Glutamatergic neuron (in vitro differentiated cells): ENCODE measurements at regions not wholly inside any gene's neighbourhood (a gene's known extent, or its start where the extent isn't known, plus 50 kb on each side); places are given as distances from the start of the nearest gene placed in this dataset.

Experiments
- DNase-seq: peaks from one replicate; pipeline ENCODE4 v3.0.0; 2022
- H3K27ac Mint-ChIP-seq: one replicate; pipeline ENCODE4 v1.8.0; 2020; ENCODE audit warnings: mild to moderate bottlenecking, mixed read lengths, inconsistent platforms; ENCODE audit not compliant: unreplicated experiment
- H3K27me3 Mint-ChIP-seq: one replicate; pipeline ENCODE4 v1.8.0; 2020; ENCODE audit warnings: mild to moderate bottlenecking, moderate library complexity, mixed read lengths, inconsistent platforms; ENCODE audit not compliant: unreplicated experiment
- H3K36me3 Mint-ChIP-seq: one replicate; pipeline ENCODE4 v1.8.0; 2020; ENCODE audit warnings: mild to moderate bottlenecking, mixed read lengths, inconsistent platforms; ENCODE audit not compliant: unreplicated experiment
- H3K4me1 Mint-ChIP-seq: one replicate; pipeline ENCODE4 v1.8.0; 2020; ENCODE audit warnings: mild to moderate bottlenecking, low read depth, mixed read lengths, inconsistent platforms; ENCODE audit not compliant: unreplicated experiment
- H3K4me3 Mint-ChIP-seq: one replicate; pipeline ENCODE4 v1.8.0; 2020; ENCODE audit warnings: mild to moderate bottlenecking, mixed read lengths, inconsistent platforms; ENCODE audit not compliant: unreplicated experiment
- H3K9me3 Mint-ChIP-seq: one replicate; pipeline ENCODE4 v1.8.0; 2020; ENCODE audit warnings: mild to moderate bottlenecking, moderate library complexity, mixed read lengths, inconsistent platforms; ENCODE audit not compliant: unreplicated experiment
- CTCF ChIP-seq: fragments of 200-600 bp; sonication (generic); IDR thresholded peaks from one replicate; pipeline ENCODE4 v1.5.0; 2021; ENCODE audit not compliant: partially characterized antibody, unreplicated experiment

- H3K4me1 Mint-ChIP-seq, result peaks cover 3% of the 10 kb centered on the region
- no peak for DNase-seq
- H3K36me3 Mint-ChIP-seq, result no peaks in the 10 kb centered on the region
- no peaks in the 10 kb centered on the region for H3K27me3 Mint-ChIP-seq
- H3K4me3 Mint-ChIP-seq, result no peak overlapping the region
- no peaks in the 10 kb centered on the region for H3K9me3 Mint-ChIP-seq
- H3K27ac Mint-ChIP-seq, result no peak overlapping the region
- no peak for TF ChIP-seq CTCF
Measured at GRCh38 chr5:167971706-167972105, 319.7 kb upstream of the WWC1 start.

- no peaks in the 10 kb centered on the region for H3K27me3 Mint-ChIP-seq
- H3K27ac Mint-ChIP-seq, result no peak overlapping the region
- no peak for DNase-seq
- TF ChIP-seq CTCF, result no peak
- H3K9me3 Mint-ChIP-seq, result no peaks in the 10 kb centered on the region
- H3K4me1 Mint-ChIP-seq, result no peaks in the 10 kb centered on the region
- no peaks in the 10 kb centered on the region for H3K36me3 Mint-ChIP-seq
- no peak overlapping the region for H3K4me3 Mint-ChIP-seq
Measured at GRCh38 chr5:167973126-167973525, 318.3 kb upstream of the WWC1 start.

GRCh38 chr5:167984951-167985350, 306.5 kb upstream of the WWC1 start:
- no peak for TF ChIP-seq CTCF
- no peak overlapping the region for H3K27ac Mint-ChIP-seq
- H3K4me3 Mint-ChIP-seq, result no peak overlapping the region
- peaks cover 9% of the 10 kb centered on the region for H3K27me3 Mint-ChIP-seq
- no peaks in the 10 kb centered on the region for H3K9me3 Mint-ChIP-seq
- DNase-seq, result no peak
- H3K36me3 Mint-ChIP-seq, result peaks cover 4% of the 10 kb centered on the region
- peaks cover 9% of the 10 kb centered on the region for H3K4me1 Mint-ChIP-seq

GRCh38 chr5:167985373-167985772, 306.1 kb upstream of the WWC1 start:
- H3K4me3 Mint-ChIP-seq, result no peak overlapping the region
- no peak for DNase-seq
- H3K9me3 Mint-ChIP-seq, result no peaks in the 10 kb centered on the region
- no peak overlapping the region for H3K27ac Mint-ChIP-seq
- H3K27me3 Mint-ChIP-seq, result peaks cover 4% of the 10 kb centered on the region
- peaks cover 9% of the 10 kb centered on the region for H3K4me1 Mint-ChIP-seq
- no peak for TF ChIP-seq CTCF
- H3K36me3 Mint-ChIP-seq, result peaks cover 4% of the 10 kb centered on the region

GRCh38 chr5:167987490-167988280, 303.8 kb upstream of the WWC1 start:
- no peak for TF ChIP-seq CTCF
- DNase-seq, result no peak
- Mint-ChIP-seq H3K4me3 (no peak overlapping the region), H3K9me3 (no peaks in the 10 kb centered on the region), H3K27ac (no peak overlapping the region), H3K27me3 (peaks cover 1% of the 10 kb centered on the region), H3K4me1 (peaks cover 9% of the 10 kb centered on the region), H3K36me3 (no peaks in the 10 kb centered on the region)
